GM12878 (cell line): ENCODE measurements at regions not wholly inside any gene's neighbourhood (a gene's known extent, or its start where the extent isn't known, plus 50 kb on each side); places are given as distances from the start of the nearest gene placed in this dataset.

Experiments
- ATAC-seq: fragments of 200-7000 bp; cut with Tn5 transposase; 3 replicates; pipeline ENCODE4 v1.9.1; 2020; ENCODE audit warnings: mild to moderate bottlenecking, moderate library complexity
- BruUV-seq: library from RNA; stranded (reverse); fragments of 400-500 nt; replicated peaks from 2 replicates; lab custom pipeline; 2021; lab: Mats Ljungman, UMichigan
- CTCF ChIA-PET: fragments of 300-600 bp; sonication (Branson Sonifier 250); formaldehyde crosslinking; extraction: SDS; loops from one replicate; lab custom pipeline; 2021; ENCODE audit warnings: inconsistent platforms; lab: Yijun Ruan, JAX
- POLR2A ChIA-PET: fragments of 350-600 bp; formaldehyde crosslinking; extraction: SDS; loops from one replicate; lab custom pipeline; 2021; ENCODE audit warnings: inconsistent platforms; lab: Charles Lee
- RAD21 ChIA-PET: fragments of 300-600 bp; sonication (Branson Sonifier 250); formaldehyde crosslinking; loops from one replicate; lab custom pipeline; 2023; ENCODE audit warnings: antibody characterized with exemption; ENCODE audit not compliant: unreplicated experiment; lab: Charles Lee
- SMC1A ChIA-PET: fragments of 300-600 bp; sonication (Branson Sonifier 250); formaldehyde crosslinking; loops from one replicate; lab custom pipeline; 2023; ENCODE audit not compliant: unreplicated experiment, uncharacterized antibody; lab: Charles Lee
- DNase-seq: peaks from one replicate; pipeline ENCODE4 v3.0.0-alpha.2; 2011; ENCODE audit warnings: low read depth, low spot score
- FAIRE-seq: peaks from 3 replicates; lab custom pipeline; 2011; peaks lifted over from hg19 to GRCh38; lab: Jason Lieb, UNC
- H2AFZ ChIP-seq: 2 replicates; pipeline ENCODE4 v1.6.0; 2011; ENCODE audit warnings: low read depth, low read length, control low read depth; ENCODE audit not compliant: control insufficient read depth
- H3K27ac ChIP-seq: 2 replicates; pipeline ENCODE4 v1.5.1; 2011; ENCODE audit warnings: control low read depth; ENCODE audit not compliant: control insufficient read depth, insufficient read depth
- H3K27me3 ChIP-seq, 2 experiments: replicated peaks in 1 of 2; 2 replicates each; pipeline versions ENCODE4 v1.6.0 to v1.6.1; 2011; ENCODE audit warnings: low read length in 1 of 2; ENCODE audit not compliant: control insufficient read depth in 2 of 2, insufficient read depth in 2 of 2
- H3K36me3 ChIP-seq, 2 experiments: 2 replicates each; pipeline ENCODE4 v1.5.1; 2011; ENCODE audit warnings: low read length in 1 of 2; ENCODE audit not compliant: control insufficient read depth in 2 of 2, insufficient read depth in 2 of 2
- H3K4me1 ChIP-seq: 2 replicates; pipeline ENCODE4 v1.6.1; 2011; ENCODE audit warnings: mild to moderate bottlenecking, low read length, moderate library complexity, mixed read lengths; ENCODE audit not compliant: control insufficient read depth, insufficient read depth
- H3K4me2 ChIP-seq: 2 replicates; pipeline ENCODE4 v1.6.0; 2011; ENCODE audit warnings: control low read depth; ENCODE audit not compliant: control insufficient read depth, insufficient read depth
- H3K4me3 ChIP-seq: fragments of 200-600 bp; sonication (generic); 2 replicates; pipeline ENCODE4 v1.5.1; 2016
- H3K79me2 ChIP-seq: 2 replicates; pipeline ENCODE4 v1.6.0; 2011; ENCODE audit warnings: low read length; ENCODE audit not compliant: control insufficient read depth, insufficient read depth
- H3K9ac ChIP-seq: 2 replicates; pipeline ENCODE4 v1.8.0; 2011; ENCODE audit warnings: low read length, control low read depth, mixed read lengths; ENCODE audit not compliant: control insufficient read depth, insufficient read depth
- H3K9me3 ChIP-seq: replicated peaks from 3 replicates; pipeline ENCODE4 v1.5.1; 2011; ENCODE audit warnings: mild to moderate bottlenecking, low read length; ENCODE audit not compliant: control insufficient read depth, insufficient read depth
- H4K20me1 ChIP-seq: 2 replicates; pipeline ENCODE4 v1.6.0; 2011; ENCODE audit not compliant: control insufficient read depth, insufficient read depth
- BMI1 ChIP-seq: fragments of 450-650 bp; IDR thresholded peaks from 2 replicates; pipeline ENCODE4 v1.6.1; 2016; ENCODE audit warnings: mild to moderate bottlenecking, moderate library complexity, borderline replicate concordance
- ETV6 ChIP-seq, 2 experiments: fragments of 450-650 bp in 1 of 2; IDR thresholded peaks in 1 of 2; conservative IDR thresholded peaks in 1 of 2; 2 replicates each; pipeline ENCODE4 v1.6.1; 2014; ENCODE audit warnings: antibody characterized with exemption in 1 of 2, borderline replicate concordance in 1 of 2, low read depth in 1 of 2, mild to moderate bottlenecking in 1 of 2, moderate library complexity in 1 of 2
- GATAD2B ChIP-seq: fragments of 450-650 bp; conservative IDR thresholded peaks from 2 replicates; pipeline ENCODE4 v1.6.1; 2017; ENCODE audit warnings: low read depth, mild to moderate bottlenecking, moderate library complexity
- HDAC2 ChIP-seq: fragments of 200-600 bp; sonication (generic); IDR thresholded peaks from 2 replicates; pipeline ENCODE4 v1.6.1; 2017
- NR2F1 ChIP-seq: fragments of 450-650 bp; conservative IDR thresholded peaks from 2 replicates; pipeline ENCODE4 v1.6.1; 2017; ENCODE audit warnings: mild to moderate bottlenecking
- POLR2AphosphoS5 ChIP-seq: IDR thresholded peaks from 2 replicates; pipeline ENCODE4 v1.6.1; 2011; ENCODE audit warnings: mild to moderate bottlenecking, low read length, inconsistent platforms
- RELA ChIP-seq: fragments of 450-650 bp; IDR thresholded peaks from 2 replicates; pipeline ENCODE4 v1.8.0; 2014; ENCODE audit warnings: borderline replicate concordance; ENCODE audit not compliant: partially characterized antibody
- RFX5 ChIP-seq: IDR thresholded peaks from 2 replicates; pipeline ENCODE4 v1.6.1; 2011; ENCODE audit warnings: low read depth, low read length, improper control_type of control experiment
- SRF ChIP-seq, 2 experiments: IDR thresholded peaks; 2 replicates each; pipeline ENCODE4 v1.6.1; 2011; ENCODE audit warnings: low read depth in 2 of 2, low read length in 2 of 2, mild to moderate bottlenecking in 1 of 2, moderate library complexity in 1 of 2
- SUZ12 ChIP-seq: fragments of 200-600 bp; sonication (generic); IDR thresholded peaks from one replicate; pipeline ENCODE4 v1.6.1; 2018; ENCODE audit warnings: antibody characterized with exemption, mild to moderate bottlenecking; ENCODE audit not compliant: unreplicated experiment
- WGBS: methylation state at CpG from one replicate; pipeline ENCODE4 v1.1.6; 2016; ENCODE audit warnings: low lambda C conversion rate; ENCODE audit not compliant: insufficient replicate concordance, insufficient coverage; ENCODE audit errors: missing lambda C conversion rate; 5-methylcytosine and 5-hydroxymethylcytosine counted together
- in situ Hi-C: fragments of 300-500 bp; cut with MboI; formaldehyde crosslinking; loops from 9 replicates; pipeline ENCODE4 v1.14.3; 2018; ENCODE audit warnings: mixed read lengths
- intact Hi-C: fragments of 100-400 bp; cut with micrococcal nuclease; formaldehyde crosslinking; loops from one replicate; pipeline ENCODE4 v1.14.2; 2022; ENCODE audit not compliant: unreplicated experiment
- TF ChIP-seq, protein P1 (sequence below): fragments of 450-650 bp; IDR thresholded peaks from 2 replicates; pipeline ENCODE4 v1.6.1; 2018; ENCODE audit warnings: mild to moderate bottlenecking, low read depth, moderate library complexity; ENCODE audit not compliant: partially characterized antibody
- TF ChIP-seq, protein P2 (sequence below): IDR thresholded peaks from 2 replicates; pipeline ENCODE4 v1.6.1; 2012; ENCODE audit warnings: low read depth, low read length, improper control_type of control experiment
- TF ChIP-seq, protein P3 (sequence below): fragments of 450-650 bp; IDR thresholded peaks from 2 replicates; pipeline ENCODE4 v1.6.1; 2017; ENCODE audit warnings: mild to moderate bottlenecking, low read depth, inconsistent platforms; ENCODE audit not compliant: poor library complexity, severe bottlenecking
- TF ChIP-seq, protein P4 (sequence below): IDR thresholded peaks from 2 replicates; pipeline ENCODE4 v1.6.1; 2011; ENCODE audit warnings: low read depth, low read length, improper control_type of control experiment, borderline replicate concordance
- TF ChIP-seq, protein P5 (sequence below): fragments of 450-650 bp; IDR thresholded peaks from 2 replicates; pipeline ENCODE4 v1.6.1; 2014; ENCODE audit warnings: mild to moderate bottlenecking

DNA sequence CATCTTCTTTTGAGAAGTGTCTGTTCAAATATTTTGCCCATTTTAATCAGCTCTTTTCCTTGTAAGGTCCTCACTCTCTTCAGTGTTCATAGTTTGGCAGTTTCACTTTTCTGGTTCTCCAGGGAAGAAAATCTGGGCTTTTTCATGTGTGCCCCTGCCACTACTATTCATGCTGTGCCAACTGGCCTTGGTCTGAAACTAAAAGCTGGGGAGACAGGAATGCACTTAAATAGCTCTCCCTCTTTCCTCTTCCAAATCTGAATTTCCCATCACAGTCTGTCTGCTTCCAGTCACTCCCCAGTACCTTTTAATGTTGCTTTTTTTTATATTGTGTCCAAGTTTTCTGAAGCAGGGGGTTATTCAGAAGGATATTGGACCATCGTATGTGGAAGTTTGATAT, 574.3 kb upstream of the POU3F3 start:
- 29% methylated on average over 1 of the region's 1 CpG for WGBS
- H3K9ac ChIP-seq = no peak overlapping the region
- no peaks in the 10 kb centered on the region for H3K9me3 ChIP-seq
- no peak overlapping the region for H3K27ac ChIP-seq
- no peak overlapping the region for H3K4me3 ChIP-seq
- H3K4me1 ChIP-seq = no peaks in the 10 kb centered on the region
- no peak for TF ChIP-seq RFX5
- TF ChIP-seq, protein P1, sequence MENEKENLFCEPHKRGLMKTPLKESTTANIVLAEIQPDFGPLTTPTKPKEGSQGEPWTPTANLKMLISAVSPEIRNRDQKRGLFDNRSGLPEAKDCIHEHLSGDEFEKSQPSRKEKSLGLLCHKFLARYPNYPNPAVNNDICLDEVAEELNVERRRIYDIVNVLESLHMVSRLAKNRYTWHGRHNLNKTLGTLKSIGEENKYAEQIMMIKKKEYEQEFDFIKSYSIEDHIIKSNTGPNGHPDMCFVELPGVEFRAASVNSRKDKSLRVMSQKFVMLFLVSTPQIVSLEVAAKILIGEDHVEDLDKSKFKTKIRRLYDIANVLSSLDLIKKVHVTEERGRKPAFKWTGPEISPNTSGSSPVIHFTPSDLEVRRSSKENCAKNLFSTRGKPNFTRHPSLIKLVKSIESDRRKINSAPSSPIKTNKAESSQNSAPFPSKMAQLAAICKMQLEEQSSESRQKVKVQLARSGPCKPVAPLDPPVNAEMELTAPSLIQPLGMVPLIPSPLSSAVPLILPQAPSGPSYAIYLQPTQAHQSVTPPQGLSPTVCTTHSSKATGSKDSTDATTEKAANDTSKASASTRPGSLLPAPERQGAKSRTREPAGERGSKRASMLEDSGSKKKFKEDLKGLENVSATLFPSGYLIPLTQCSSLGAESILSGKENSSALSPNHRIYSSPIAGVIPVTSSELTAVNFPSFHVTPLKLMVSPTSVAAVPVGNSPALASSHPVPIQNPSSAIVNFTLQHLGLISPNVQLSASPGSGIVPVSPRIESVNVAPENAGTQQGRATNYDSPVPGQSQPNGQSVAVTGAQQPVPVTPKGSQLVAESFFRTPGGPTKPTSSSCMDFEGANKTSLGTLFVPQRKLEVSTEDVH = no peak
- TF ChIP-seq GATAD2B = no peak
- TF ChIP-seq, protein P2, sequence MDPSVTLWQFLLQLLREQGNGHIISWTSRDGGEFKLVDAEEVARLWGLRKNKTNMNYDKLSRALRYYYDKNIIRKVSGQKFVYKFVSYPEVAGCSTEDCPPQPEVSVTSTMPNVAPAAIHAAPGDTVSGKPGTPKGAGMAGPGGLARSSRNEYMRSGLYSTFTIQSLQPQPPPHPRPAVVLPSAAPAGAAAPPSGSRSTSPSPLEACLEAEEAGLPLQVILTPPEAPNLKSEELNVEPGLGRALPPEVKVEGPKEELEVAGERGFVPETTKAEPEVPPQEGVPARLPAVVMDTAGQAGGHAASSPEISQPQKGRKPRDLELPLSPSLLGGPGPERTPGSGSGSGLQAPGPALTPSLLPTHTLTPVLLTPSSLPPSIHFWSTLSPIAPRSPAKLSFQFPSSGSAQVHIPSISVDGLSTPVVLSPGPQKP = no peak
- TF ChIP-seq, protein P3, sequence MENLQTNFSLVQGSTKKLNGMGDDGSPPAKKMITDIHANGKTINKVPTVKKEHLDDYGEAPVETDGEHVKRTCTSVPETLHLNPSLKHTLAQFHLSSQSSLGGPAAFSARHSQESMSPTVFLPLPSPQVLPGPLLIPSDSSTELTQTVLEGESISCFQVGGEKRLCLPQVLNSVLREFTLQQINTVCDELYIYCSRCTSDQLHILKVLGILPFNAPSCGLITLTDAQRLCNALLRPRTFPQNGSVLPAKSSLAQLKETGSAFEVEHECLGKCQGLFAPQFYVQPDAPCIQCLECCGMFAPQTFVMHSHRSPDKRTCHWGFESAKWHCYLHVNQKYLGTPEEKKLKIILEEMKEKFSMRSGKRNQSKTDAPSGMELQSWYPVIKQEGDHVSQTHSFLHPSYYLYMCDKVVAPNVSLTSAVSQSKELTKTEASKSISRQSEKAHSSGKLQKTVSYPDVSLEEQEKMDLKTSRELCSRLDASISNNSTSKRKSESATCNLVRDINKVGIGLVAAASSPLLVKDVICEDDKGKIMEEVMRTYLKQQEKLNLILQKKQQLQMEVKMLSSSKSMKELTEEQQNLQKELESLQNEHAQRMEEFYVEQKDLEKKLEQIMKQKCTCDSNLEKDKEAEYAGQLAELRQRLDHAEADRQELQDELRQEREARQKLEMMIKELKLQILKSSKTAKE = no peak
- TF ChIP-seq ETV6 (conservative IDR thresholded peaks at IDR 0.05 in 1 of 2, IDR thresholded peaks at IDR 0.05 in 1 of 2; ENCODE audit: borderline replicate concordance in 1 of 2, low read depth in 1 of 2) = no peak
- TF ChIP-seq, protein P4, sequence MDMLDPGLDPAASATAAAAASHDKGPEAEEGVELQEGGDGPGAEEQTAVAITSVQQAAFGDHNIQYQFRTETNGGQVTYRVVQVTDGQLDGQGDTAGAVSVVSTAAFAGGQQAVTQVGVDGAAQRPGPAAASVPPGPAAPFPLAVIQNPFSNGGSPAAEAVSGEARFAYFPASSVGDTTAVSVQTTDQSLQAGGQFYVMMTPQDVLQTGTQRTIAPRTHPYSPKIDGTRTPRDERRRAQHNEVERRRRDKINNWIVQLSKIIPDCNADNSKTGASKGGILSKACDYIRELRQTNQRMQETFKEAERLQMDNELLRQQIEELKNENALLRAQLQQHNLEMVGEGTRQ = no peak
- TF ChIP-seq RELA = no peak
- TF ChIP-seq HDAC2 = no peak
- TF ChIP-seq BMI1 = no peak
- TF ChIP-seq, protein P5, sequence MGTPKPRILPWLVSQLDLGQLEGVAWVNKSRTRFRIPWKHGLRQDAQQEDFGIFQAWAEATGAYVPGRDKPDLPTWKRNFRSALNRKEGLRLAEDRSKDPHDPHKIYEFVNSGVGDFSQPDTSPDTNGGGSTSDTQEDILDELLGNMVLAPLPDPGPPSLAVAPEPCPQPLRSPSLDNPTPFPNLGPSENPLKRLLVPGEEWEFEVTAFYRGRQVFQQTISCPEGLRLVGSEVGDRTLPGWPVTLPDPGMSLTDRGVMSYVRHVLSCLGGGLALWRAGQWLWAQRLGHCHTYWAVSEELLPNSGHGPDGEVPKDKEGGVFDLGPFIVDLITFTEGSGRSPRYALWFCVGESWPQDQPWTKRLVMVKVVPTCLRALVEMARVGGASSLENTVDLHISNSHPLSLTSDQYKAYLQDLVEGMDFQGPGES = no peak
- no peak for TF ChIP-seq NR2F1
- TF ChIP-seq SUZ12 = no peak
- TF ChIP-seq POLR2AphosphoS5 = no peak
- no peak for TF ChIP-seq SRF (IDR thresholded peaks at IDR 0.05; ENCODE audit: low read depth in 2 of 2, low read length in 2 of 2)
- no peaks in the 10 kb centered on the region; a peak in 1 of 4 replicates for H3K27me3 ChIP-seq
- ChIA-PET SMC1A (no interaction called here), RAD21 (no interaction called here), CTCF (interaction anchor here (0.7 to 1.6 kb wide), 2 partner anchors 23 to 212 kb away, joined by 3 read pairs; no protein-coding TSS in a partner anchor), POLR2A (no interaction called here)
- H2AFZ ChIP-seq = no peak overlapping the region
- no TSS peak for BruUV-seq
- no peak for FAIRE-seq
- no peaks in the 10 kb centered on the region for H3K79me2 ChIP-seq
- DNase-seq = no peak
- H3K4me2 ChIP-seq = no peak overlapping the region
- no peak for ATAC-seq
- in situ Hi-C loops = no loop called here
- H4K20me1 ChIP-seq = no peaks in the 10 kb centered on the region
- no peaks in the 10 kb centered on the region for H3K36me3 ChIP-seq
- intact Hi-C loops = no loop called here
